Neural cell (in vitro differentiated cells): ENCODE measurements at regions not wholly inside any gene's neighbourhood (a gene's known extent, or its start where the extent isn't known, plus 50 kb on each side); places are given as distances from the start of the nearest gene placed in this dataset.

Source experiments
- CTCF ChIP-seq: fragments of 450-650 bp; IDR thresholded peaks from 2 replicates; pipeline ENCODE4 v1.5.1; 2014; ENCODE audit warnings: antibody characterized with exemption, mild to moderate bottlenecking, moderate library complexity; ENCODE audit not compliant: poor library complexity, severe bottlenecking
- EZH2 ChIP-seq: fragments of 200-600, 300-800 bp; shearing (Covaris generic), sonication (generic); IDR thresholded peaks from 2 replicates; pipeline ENCODE4 v1.6.1; 2014; ENCODE audit warnings: antibody characterized with exemption, low read length, borderline replicate concordance, mild to moderate bottlenecking; ENCODE audit not compliant: insufficient read depth, poor library complexity, severe bottlenecking
- POLR2AphosphoS5 ChIP-seq: IDR thresholded peaks from 2 replicates; pipeline ENCODE4 v1.6.1; 2012
- SMC3 ChIP-seq: fragments of 450-650 bp; conservative IDR thresholded peaks from 2 replicates; pipeline ENCODE4 v1.6.1; 2014; ENCODE audit warnings: antibody characterized with exemption, mild to moderate bottlenecking, moderate library complexity; ENCODE audit not compliant: poor library complexity
- TAF1 ChIP-seq: IDR thresholded peaks from 2 replicates; pipeline ENCODE4 v1.6.1; 2012; ENCODE audit warnings: low read depth

GRCh38 chr2:65490222-65490621 lies 57.8 kb upstream of the SPRED2 start:
- TF ChIP-seq TAF1 (no peak), POLR2AphosphoS5 (no peak), SMC3 (no peak), CTCF (no peak), EZH2 (no peak)
